Neural cell (in vitro differentiated cells): ENCODE measurements at regions not wholly inside any gene's neighbourhood (a gene's known extent, or its start where the extent isn't known, plus 50 kb on each side); places are given as distances from the start of the nearest gene placed in this dataset.

Experiments used
- H2AFZ ChIP-seq: fragments of 200-600, 300-800 bp; sonication (generic), shearing (Covaris generic); 2 replicates; pipeline ENCODE4 v1.6.0; 2014; ENCODE audit warnings: low read depth, mild to moderate bottlenecking, antibody characterized with exemption, low read length, moderate library complexity
- H3F3A ChIP-seq: fragments of 200-600 bp; shearing (Covaris generic); 2 replicates; pipeline ENCODE4 v1.6.1; 2016; ENCODE audit warnings: mild to moderate bottlenecking, moderate library complexity, mixed read lengths, antibody characterized with exemption, low read length; ENCODE audit not compliant: insufficient read depth, poor library complexity, severe bottlenecking
- H3K27ac ChIP-seq: fragments of 200-600, 300-800 bp; sonication (generic), shearing (Covaris generic); 2 replicates; pipeline ENCODE4 v1.5.1; 2014; ENCODE audit warnings: mild to moderate bottlenecking, low read length, moderate library complexity
- H3K27me3 ChIP-seq: fragments of 300-800, 200-600 bp; sonication (generic), shearing (Covaris generic); 2 replicates; pipeline ENCODE4 v1.6.0; 2014; ENCODE audit warnings: mild to moderate bottlenecking, low read depth, low read length, moderate library complexity; ENCODE audit not compliant: insufficient read depth
- H3K36me3 ChIP-seq: fragments of 300-800, 200-600 bp; sonication (generic), shearing (Covaris generic); 2 replicates; pipeline ENCODE4 v1.5.1; 2014; ENCODE audit warnings: mild to moderate bottlenecking, antibody characterized with exemption, low read length, moderate library complexity; ENCODE audit not compliant: insufficient read depth
- H3K4me2 ChIP-seq: fragments of 300-800, 200-600 bp; sonication (generic), shearing (Covaris generic); 2 replicates; pipeline ENCODE4 v1.6.0; 2014; ENCODE audit warnings: mild to moderate bottlenecking, low read length
- H3K4me3 ChIP-seq: fragments of 300-800, 200-600 bp; sonication (generic), shearing (Covaris generic); 2 replicates; pipeline ENCODE4 v1.5.1; 2014; ENCODE audit warnings: mild to moderate bottlenecking, low read length, moderate library complexity
- H3K79me2 ChIP-seq: fragments of 200-600 bp; shearing (Covaris generic); replicated peaks from 2 replicates; pipeline ENCODE4 v1.6.0; 2014; ENCODE audit warnings: mild to moderate bottlenecking, low read length, moderate library complexity; ENCODE audit not compliant: insufficient read depth
- H3K9ac ChIP-seq: fragments of 300-800, 200-600 bp; sonication (generic), shearing (Covaris generic); 2 replicates; pipeline ENCODE4 v1.6.1; 2016; ENCODE audit warnings: mild to moderate bottlenecking, low read length, mixed read lengths
- H3K9me2 ChIP-seq: fragments of 200-600 bp; shearing (Covaris generic); 2 replicates; pipeline ENCODE4 v1.6.1; 2016; ENCODE audit warnings: mild to moderate bottlenecking, low read length, mixed read lengths; ENCODE audit not compliant: insufficient read depth
- H3K9me3 ChIP-seq: fragments of 200-600, 300-800 bp; sonication (generic), shearing (Covaris generic); 2 replicates; pipeline ENCODE4 v1.6.1; 2016; ENCODE audit warnings: mild to moderate bottlenecking, mixed run types, low read length, moderate library complexity, mixed read lengths
- H4K20me1 ChIP-seq: fragments of 200-600 bp; shearing (Covaris generic); 2 replicates; pipeline ENCODE4 v1.6.1; 2016; ENCODE audit warnings: mild to moderate bottlenecking, mixed run types; ENCODE audit not compliant: insufficient read depth
- EP300 ChIP-seq: fragments of 450-650 bp; conservative IDR thresholded peaks from 2 replicates; pipeline ENCODE4 v1.6.1; 2014; ENCODE audit warnings: antibody characterized with exemption, mild to moderate bottlenecking, moderate library complexity; ENCODE audit not compliant: poor library complexity, severe bottlenecking
- EZH2 ChIP-seq: fragments of 200-600, 300-800 bp; shearing (Covaris generic), sonication (generic); IDR thresholded peaks from 2 replicates; pipeline ENCODE4 v1.6.1; 2014; ENCODE audit warnings: antibody characterized with exemption, low read length, borderline replicate concordance, mild to moderate bottlenecking; ENCODE audit not compliant: insufficient read depth, poor library complexity, severe bottlenecking
- MXI1 ChIP-seq: fragments of 450-650 bp; conservative IDR thresholded peaks from 2 replicates; pipeline ENCODE4 v1.6.1; 2014; ENCODE audit warnings: antibody characterized with exemption, mild to moderate bottlenecking; ENCODE audit not compliant: poor library complexity, severe bottlenecking
- POLR2AphosphoS5 ChIP-seq: IDR thresholded peaks from 2 replicates; pipeline ENCODE4 v1.6.1; 2012
- RAD21 ChIP-seq: fragments of 450-650 bp; conservative IDR thresholded peaks from 2 replicates; pipeline ENCODE4 v1.6.1; 2014; ENCODE audit warnings: antibody characterized with exemption, mild to moderate bottlenecking, moderate library complexity
- SMC3 ChIP-seq: fragments of 450-650 bp; conservative IDR thresholded peaks from 2 replicates; pipeline ENCODE4 v1.6.1; 2014; ENCODE audit warnings: antibody characterized with exemption, mild to moderate bottlenecking, moderate library complexity; ENCODE audit not compliant: poor library complexity
- TAF1 ChIP-seq: IDR thresholded peaks from 2 replicates; pipeline ENCODE4 v1.6.1; 2012; ENCODE audit warnings: low read depth
- TF ChIP-seq, protein P1 (sequence below): IDR thresholded peaks from 2 replicates; pipeline ENCODE4 v1.6.1; 2012; ENCODE audit warnings: borderline replicate concordance
- TF ChIP-seq, protein P2 (sequence below): fragments of 450-650 bp; IDR thresholded peaks from 2 replicates; pipeline ENCODE4 v1.5.1; 2014; ENCODE audit warnings: antibody characterized with exemption, mild to moderate bottlenecking, moderate library complexity; ENCODE audit not compliant: poor library complexity, severe bottlenecking

- Histone ChIP-seq H3F3A (no peaks in the 10 kb centered on the region), H3K4me2 (no peak overlapping the region), H3K27me3 (no peaks in the 10 kb centered on the region), H2AFZ (no peak overlapping the region), H3K4me3 (no peak overlapping the region), H3K79me2 (no peaks in the 10 kb centered on the region), H3K9ac (no peak overlapping the region), H3K27ac (no peak overlapping the region), H3K9me2 (no peaks in the 10 kb centered on the region), H3K9me3 (no peaks in the 10 kb centered on the region), H3K36me3 (no peaks in the 10 kb centered on the region), H4K20me1 (no peaks in the 10 kb centered on the region)
- TF ChIP-seq POLR2AphosphoS5 = no peak
- TF ChIP-seq, protein P1, sequence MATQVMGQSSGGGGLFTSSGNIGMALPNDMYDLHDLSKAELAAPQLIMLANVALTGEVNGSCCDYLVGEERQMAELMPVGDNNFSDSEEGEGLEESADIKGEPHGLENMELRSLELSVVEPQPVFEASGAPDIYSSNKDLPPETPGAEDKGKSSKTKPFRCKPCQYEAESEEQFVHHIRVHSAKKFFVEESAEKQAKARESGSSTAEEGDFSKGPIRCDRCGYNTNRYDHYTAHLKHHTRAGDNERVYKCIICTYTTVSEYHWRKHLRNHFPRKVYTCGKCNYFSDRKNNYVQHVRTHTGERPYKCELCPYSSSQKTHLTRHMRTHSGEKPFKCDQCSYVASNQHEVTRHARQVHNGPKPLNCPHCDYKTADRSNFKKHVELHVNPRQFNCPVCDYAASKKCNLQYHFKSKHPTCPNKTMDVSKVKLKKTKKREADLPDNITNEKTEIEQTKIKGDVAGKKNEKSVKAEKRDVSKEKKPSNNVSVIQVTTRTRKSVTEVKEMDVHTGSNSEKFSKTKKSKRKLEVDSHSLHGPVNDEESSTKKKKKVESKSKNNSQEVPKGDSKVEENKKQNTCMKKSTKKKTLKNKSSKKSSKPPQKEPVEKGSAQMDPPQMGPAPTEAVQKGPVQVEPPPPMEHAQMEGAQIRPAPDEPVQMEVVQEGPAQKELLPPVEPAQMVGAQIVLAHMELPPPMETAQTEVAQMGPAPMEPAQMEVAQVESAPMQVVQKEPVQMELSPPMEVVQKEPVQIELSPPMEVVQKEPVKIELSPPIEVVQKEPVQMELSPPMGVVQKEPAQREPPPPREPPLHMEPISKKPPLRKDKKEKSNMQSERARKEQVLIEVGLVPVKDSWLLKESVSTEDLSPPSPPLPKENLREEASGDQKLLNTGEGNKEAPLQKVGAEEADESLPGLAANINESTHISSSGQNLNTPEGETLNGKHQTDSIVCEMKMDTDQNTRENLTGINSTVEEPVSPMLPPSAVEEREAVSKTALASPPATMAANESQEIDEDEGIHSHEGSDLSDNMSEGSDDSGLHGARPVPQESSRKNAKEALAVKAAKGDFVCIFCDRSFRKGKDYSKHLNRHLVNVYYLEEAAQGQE = no peak
- no peak for TF ChIP-seq RAD21
- no peak for TF ChIP-seq TAF1
- no peak for TF ChIP-seq EP300
- TF ChIP-seq MXI1 = no peak
- TF ChIP-seq EZH2 = no peak
- TF ChIP-seq, protein P2, sequence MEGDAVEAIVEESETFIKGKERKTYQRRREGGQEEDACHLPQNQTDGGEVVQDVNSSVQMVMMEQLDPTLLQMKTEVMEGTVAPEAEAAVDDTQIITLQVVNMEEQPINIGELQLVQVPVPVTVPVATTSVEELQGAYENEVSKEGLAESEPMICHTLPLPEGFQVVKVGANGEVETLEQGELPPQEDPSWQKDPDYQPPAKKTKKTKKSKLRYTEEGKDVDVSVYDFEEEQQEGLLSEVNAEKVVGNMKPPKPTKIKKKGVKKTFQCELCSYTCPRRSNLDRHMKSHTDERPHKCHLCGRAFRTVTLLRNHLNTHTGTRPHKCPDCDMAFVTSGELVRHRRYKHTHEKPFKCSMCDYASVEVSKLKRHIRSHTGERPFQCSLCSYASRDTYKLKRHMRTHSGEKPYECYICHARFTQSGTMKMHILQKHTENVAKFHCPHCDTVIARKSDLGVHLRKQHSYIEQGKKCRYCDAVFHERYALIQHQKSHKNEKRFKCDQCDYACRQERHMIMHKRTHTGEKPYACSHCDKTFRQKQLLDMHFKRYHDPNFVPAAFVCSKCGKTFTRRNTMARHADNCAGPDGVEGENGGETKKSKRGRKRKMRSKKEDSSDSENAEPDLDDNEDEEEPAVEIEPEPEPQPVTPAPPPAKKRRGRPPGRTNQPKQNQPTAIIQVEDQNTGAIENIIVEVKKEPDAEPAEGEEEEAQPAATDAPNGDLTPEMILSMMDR = no peak
- no peak for TF ChIP-seq SMC3
Observed at GRCh38 chr16:8512941-8513624, 77.2 kb downstream of the TMEM114 start.

DNA sequence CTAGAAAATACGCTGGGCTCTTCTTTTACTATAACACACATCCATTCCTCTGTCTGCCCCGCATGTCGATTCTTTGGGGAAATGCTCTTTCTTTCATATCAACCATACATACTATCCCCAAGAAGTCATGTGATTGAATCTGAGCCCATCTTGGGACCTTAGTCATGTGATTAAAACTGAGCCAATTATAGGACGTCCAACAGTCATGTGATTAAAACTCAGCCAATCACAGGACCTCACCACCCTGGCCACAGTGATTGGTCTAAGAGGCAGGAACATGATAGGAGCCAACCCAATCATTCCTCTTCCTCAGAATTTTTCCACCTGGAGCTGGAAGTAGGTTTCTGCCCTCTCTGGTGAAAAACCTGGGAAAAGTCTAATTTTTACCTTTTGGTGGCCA is 78.8 kb downstream of the TMEM114 start:
- H3K9me3 ChIP-seq = no peaks in the 10 kb centered on the region
- H3K9me2 ChIP-seq = no peaks in the 10 kb centered on the region
- H2AFZ ChIP-seq = no peak overlapping the region
- no peaks in the 10 kb centered on the region for H3K27me3 ChIP-seq
- no peaks in the 10 kb centered on the region for H3K79me2 ChIP-seq
- H3K4me2 ChIP-seq = no peak overlapping the region
- H3K27ac ChIP-seq = no peak overlapping the region
- TF ChIP-seq RAD21 = no peak
- TF ChIP-seq EP300 = no peak
- TF ChIP-seq EZH2 = no peak
- TF ChIP-seq TAF1 = no peak
- TF ChIP-seq, protein P2 = no peak
- TF ChIP-seq, protein P1 = no peak
- no peak for TF ChIP-seq SMC3
- no peak for TF ChIP-seq POLR2AphosphoS5
- TF ChIP-seq MXI1 = no peak
- no peak overlapping the region for H3K4me3 ChIP-seq
- H4K20me1 ChIP-seq = no peaks in the 10 kb centered on the region
- H3K9ac ChIP-seq = no peak overlapping the region
- H3F3A ChIP-seq = no peaks in the 10 kb centered on the region
- no peaks in the 10 kb centered on the region for H3K36me3 ChIP-seq
